IPS-20b (cell line): ENCODE measurements at regions not wholly inside any gene's neighbourhood (a gene's known extent, or its start where the extent isn't known, plus 50 kb on each side); places are given as distances from the start of the nearest gene placed in this dataset.

Experiments used
- H3K27ac ChIP-seq: one replicate; pipeline ENCODE4 v1.5.1; 2013; ENCODE audit warnings: low read length
- H3K27me3 ChIP-seq: 2 replicates; pipeline ENCODE4 v1.6.1; 2013; ENCODE audit warnings: mild to moderate bottlenecking, low read length, inconsistent platforms; ENCODE audit not compliant: insufficient read depth
- H3K36me3 ChIP-seq: 2 replicates; pipeline ENCODE4 v1.6.1; 2013; ENCODE audit warnings: low read depth, mild to moderate bottlenecking, inconsistent platforms, low read length, moderate library complexity; ENCODE audit not compliant: insufficient read depth
- H3K4me1 ChIP-seq: 2 replicates; pipeline ENCODE4 v1.6.1; 2013; ENCODE audit warnings: mild to moderate bottlenecking, control low read depth, inconsistent platforms, low read length, moderate library complexity; ENCODE audit not compliant: insufficient read depth
- H3K4me3 ChIP-seq: 2 replicates; pipeline ENCODE4 v1.5.1; 2013; ENCODE audit warnings: mild to moderate bottlenecking, low read length, inconsistent platforms
- H3K9ac ChIP-seq: 2 replicates; pipeline ENCODE4 v1.6.1; 2013; ENCODE audit warnings: low read depth, mild to moderate bottlenecking, inconsistent platforms, low read length, moderate library complexity
- H3K9me3 ChIP-seq: 2 replicates; pipeline ENCODE4 v1.6.1; 2013; ENCODE audit warnings: mild to moderate bottlenecking, low read depth, low read length, inconsistent platforms; ENCODE audit not compliant: insufficient read depth

- Histone ChIP-seq H3K27ac (no peak overlapping the region), H3K4me3 (no peak overlapping the region), H3K27me3 (0 out of 2 replicates have a peak, but pooled peaks cover 6% of the 10 kb centered on the region), H3K9ac (no peak overlapping the region), H3K36me3 (no peaks in the 10 kb centered on the region), H3K4me1 (no peaks in the 10 kb centered on the region), H3K9me3 (no peaks in the 10 kb centered on the region)
Observed at GRCh38 chr14:37936971-37937370, 270.7 kb upstream of the SSTR1 start.

- H3K27me3 ChIP-seq = no peaks in the 10 kb centered on the region
- H3K4me3 ChIP-seq = no peak overlapping the region
- H3K9me3 ChIP-seq = 0 out of 2 replicates have a peak, but pooled peaks cover 6% of the 10 kb centered on the region
- H3K9ac ChIP-seq = no peak overlapping the region
- no peak overlapping the region for H3K27ac ChIP-seq
- H3K36me3 ChIP-seq = no peaks in the 10 kb centered on the region
- no peaks in the 10 kb centered on the region for H3K4me1 ChIP-seq
Observed at GRCh38 chr14:37939442-37940028, 268.2 kb upstream of the SSTR1 start.

- no peak overlapping the region for H3K4me3 ChIP-seq
- H3K27me3 ChIP-seq = no peaks in the 10 kb centered on the region; the same call in 1 of the 2 replicates
- H3K9ac ChIP-seq = no peak overlapping the region
- no peaks in the 10 kb centered on the region for H3K36me3 ChIP-seq
- H3K4me1 ChIP-seq = no peaks in the 10 kb centered on the region
- no peak overlapping the region for H3K27ac ChIP-seq
- peaks cover 21% of the 10 kb centered on the region for H3K9me3 ChIP-seq
Observed at GRCh38 chr14:37945959-37946358, 261.7 kb upstream of the SSTR1 start.

GRCh38 chr14:37946819-37947218, 260.9 kb upstream of the SSTR1 start:
- H3K27ac ChIP-seq = no peak overlapping the region
- H3K9me3 ChIP-seq = peaks cover 21% of the 10 kb centered on the region
- no peaks in the 10 kb centered on the region for H3K36me3 ChIP-seq
- H3K4me1 ChIP-seq = no peaks in the 10 kb centered on the region
- H3K4me3 ChIP-seq = no peak overlapping the region
- H3K9ac ChIP-seq = no peak overlapping the region
- H3K27me3 ChIP-seq = no peaks in the 10 kb centered on the region; the same call in 1 of the 2 replicates

GRCh38 chr14:37948266-37948665, 259.4 kb upstream of the SSTR1 start:
- Histone ChIP-seq H3K9me3 (peaks cover 21% of the 10 kb centered on the region), H3K4me1 (no peaks in the 10 kb centered on the region)

GRCh38 chr14:37968664-37969240, 239.0 kb upstream of the SSTR1 start:
- Histone ChIP-seq H3K36me3 (no peaks in the 10 kb centered on the region), H3K27ac (no peak overlapping the region), H3K27me3 (no peaks in the 10 kb centered on the region), H3K9ac (no peak overlapping the region), H3K9me3 (no peaks in the 10 kb centered on the region), H3K4me1 (no peaks in the 10 kb centered on the region), H3K4me3 (no peak overlapping the region)

More at GRCh38 chr14:37948266-37948665, 259.4 kb upstream of the SSTR1 start:
- no peak overlapping the region for H3K27ac ChIP-seq
- no peak overlapping the region for H3K4me3 ChIP-seq
- no peaks in the 10 kb centered on the region for H3K36me3 ChIP-seq
- no peaks in the 10 kb centered on the region; the same call in 1 of the 2 replicates for H3K27me3 ChIP-seq
- H3K9ac ChIP-seq = no peak overlapping the region

GRCh38 chr14:37969511-37969979, 238.2 kb upstream of the SSTR1 start:
- Histone ChIP-seq H3K9ac (no peak overlapping the region), H3K27me3 (no peaks in the 10 kb centered on the region), H3K36me3 (no peaks in the 10 kb centered on the region), H3K4me3 (no peak overlapping the region), H3K4me1 (no peaks in the 10 kb centered on the region), H3K9me3 (no peaks in the 10 kb centered on the region), H3K27ac (no peak overlapping the region)

- H3K27ac ChIP-seq = no peak overlapping the region
- no peaks in the 10 kb centered on the region for H3K4me1 ChIP-seq
- H3K9ac ChIP-seq = no peak overlapping the region
- no peaks in the 10 kb centered on the region for H3K36me3 ChIP-seq
- no peak overlapping the region for H3K4me3 ChIP-seq
- no peaks in the 10 kb centered on the region for H3K27me3 ChIP-seq
- H3K9me3 ChIP-seq = no peaks in the 10 kb centered on the region
Observed at GRCh38 chr14:37970696-37971095, 237.0 kb upstream of the SSTR1 start.

GRCh38 chr14:37972941-37973887, 234.5 kb upstream of the SSTR1 start:
- no peaks in the 10 kb centered on the region for H3K4me1 ChIP-seq
- H3K9ac ChIP-seq = no peak overlapping the region
- no peaks in the 10 kb centered on the region for H3K36me3 ChIP-seq
- no peaks in the 10 kb centered on the region for H3K9me3 ChIP-seq
- no peak overlapping the region for H3K27ac ChIP-seq
- no peak overlapping the region for H3K4me3 ChIP-seq
- no peaks in the 10 kb centered on the region for H3K27me3 ChIP-seq

GRCh38 chr14:37974421-37974820, 233.3 kb upstream of the SSTR1 start:
- H3K27me3 ChIP-seq = no peaks in the 10 kb centered on the region
- H3K4me3 ChIP-seq = no peak overlapping the region
- no peaks in the 10 kb centered on the region for H3K4me1 ChIP-seq
- H3K36me3 ChIP-seq = no peaks in the 10 kb centered on the region
- H3K27ac ChIP-seq = no peak overlapping the region
- H3K9me3 ChIP-seq = no peaks in the 10 kb centered on the region
- H3K9ac ChIP-seq = no peak overlapping the region

GRCh38 chr14:37977481-37977880, 230.2 kb upstream of the SSTR1 start:
- H3K4me3 ChIP-seq = no peak overlapping the region
- H3K9me3 ChIP-seq = peaks cover 21% of the 10 kb centered on the region
- no peaks in the 10 kb centered on the region for H3K27me3 ChIP-seq
- H3K4me1 ChIP-seq = no peaks in the 10 kb centered on the region
- H3K36me3 ChIP-seq = no peaks in the 10 kb centered on the region
- H3K9ac ChIP-seq = no peak overlapping the region
- H3K27ac ChIP-seq = no peak overlapping the region
